WI38 (cell line): ENCODE measurements at regions not wholly inside any gene's neighbourhood (a gene's known extent, or its start where the extent isn't known, plus 50 kb on each side); places are given as distances from the start of the nearest gene placed in this dataset.

Experiments
- H3K4me3 ChIP-seq: 2 replicates; pipeline ENCODE4 v1.5.1; 2011; ENCODE audit warnings: low read depth, mild to moderate bottlenecking, control low read depth, low read length
- CTCF ChIP-seq: IDR thresholded peaks from 2 replicates; pipeline ENCODE4 v1.5.1; 2012; ENCODE audit warnings: low read depth, mild to moderate bottlenecking, control low read depth, low read length

GRCh38 chr5:125404056-125404455, 657.6 kb upstream of the ZNF608 start:
- no peak overlapping the region for H3K4me3 ChIP-seq
- TF ChIP-seq CTCF = no peak

- H3K4me3 ChIP-seq = no peak overlapping the region
- TF ChIP-seq CTCF = no peak
These were observed 662.2 kb upstream of the ZNF608 start for GRCh38 chr5:125408448-125409233.

DNA sequence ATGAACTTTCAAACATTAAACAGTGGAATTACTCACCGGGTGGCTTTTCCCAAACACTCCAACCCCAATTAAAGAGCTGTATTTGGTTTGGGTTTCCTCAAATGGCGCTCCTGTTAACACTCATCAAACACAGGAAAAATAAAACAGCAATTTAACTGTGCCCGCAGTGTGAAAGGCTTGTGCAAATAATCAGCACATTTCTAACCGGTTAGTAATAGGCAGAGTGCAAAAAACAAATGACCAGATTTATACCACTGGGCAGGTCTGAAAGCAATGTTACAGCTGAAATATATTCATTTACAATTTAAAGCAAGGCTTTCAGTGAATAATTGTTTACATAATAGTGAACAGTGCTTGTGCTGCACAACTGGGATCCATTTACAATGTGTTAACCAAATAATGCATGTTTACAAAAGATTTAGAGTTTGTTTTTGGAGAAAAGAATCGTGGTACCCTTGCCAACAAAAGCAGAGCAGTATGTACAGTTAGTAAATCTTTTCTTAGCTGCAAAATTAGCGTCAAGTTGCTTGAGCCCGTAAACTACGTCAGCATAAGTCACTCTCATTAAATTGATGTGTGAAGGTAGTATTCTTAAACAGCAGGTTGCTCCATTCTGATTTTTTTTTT, 662.9 kb upstream of the ZNF608 start:
- H3K4me3 ChIP-seq = no peak overlapping the region; the same call in 1 of the 2 replicates
- no peak for TF ChIP-seq CTCF

DNA sequence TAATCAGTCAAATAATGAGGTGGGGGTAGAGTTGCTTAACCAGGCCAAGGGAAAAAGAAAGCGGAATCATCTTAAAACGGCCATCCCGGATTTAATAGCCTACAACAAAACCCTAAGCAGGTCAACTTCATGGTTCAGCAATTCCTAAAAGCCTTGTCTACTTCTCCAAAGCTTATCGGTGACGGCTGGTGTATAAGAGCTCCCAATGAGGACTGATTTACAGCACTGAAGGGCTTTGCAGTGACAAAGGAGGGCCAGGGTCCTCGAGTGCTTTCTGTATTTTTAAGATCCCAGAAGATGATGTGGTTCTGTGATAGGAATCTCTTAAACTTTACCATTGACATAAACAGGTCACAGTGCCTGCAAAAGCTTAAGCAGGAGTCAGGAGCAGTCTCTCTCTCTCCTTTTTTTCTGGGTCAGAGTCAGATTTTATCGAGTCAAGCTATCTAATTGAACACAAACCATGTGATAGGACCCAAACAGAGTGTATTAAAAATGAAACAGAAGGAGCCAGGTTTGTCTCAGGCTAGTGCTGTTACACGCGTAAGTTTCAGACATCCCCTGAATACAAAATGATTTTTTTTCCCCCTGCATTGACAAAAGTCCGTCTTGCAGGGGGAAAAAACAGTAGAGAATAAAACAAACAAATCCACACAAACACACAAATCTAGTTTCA, 663.6 kb upstream of the ZNF608 start:
- H3K4me3 ChIP-seq = no peak overlapping the region; the same call in 1 of the 2 replicates

GRCh38 chr5:125410537-125411070, 664.2 kb upstream of the ZNF608 start:
- H3K4me3 ChIP-seq = no peak overlapping the region
- no peak for TF ChIP-seq CTCF

More for the DNA sequence above, 663.6 kb upstream of the ZNF608 start:
- no peak for TF ChIP-seq CTCF

- H3K4me3 ChIP-seq = no peak overlapping the region
- no peak for TF ChIP-seq CTCF
These were observed 664.8 kb upstream of the ZNF608 start for GRCh38 chr5:125411071-125411743.
